T-helper 1 cell treated with Interleukin-12 subunit alpha and Interleukin-12 subunit beta and Interleukin-4 antibody, amounts not matched to agents 30 ng/mL and 1 ng/mL, for 36 hours (primary cell): ENCODE measurements at regions not wholly inside any gene's neighbourhood (a gene's known extent, or its start where the extent isn't known, plus 50 kb on each side); places are given as distances from the start of the nearest gene placed in this dataset.
"Not testable (repeated sequence)": the region's sequence is repeated elsewhere in the genome, so short reads cannot be mapped to it uniquely, and the experiment has no call there.

Source experiments
- intact Hi-C: fragments of 100-400 bp; cut with micrococcal nuclease; formaldehyde crosslinking; loops from one replicate; pipeline ENCODE4 v1.15.1; 2024

GRCh38 chr6:27854421-27854820, 57.8 kb downstream of the OR2B2 start:
- intact Hi-C loops, result no loop called here

GRCh38 chr6:27851440-27851839, 60.8 kb downstream of the OR2B2 start:
- intact Hi-C loops, result no loop called here

- intact Hi-C loops, result not testable (repeated sequence)
These were observed 63.2 kb downstream of the OR2B2 start for GRCh38 chr6:27849001-27849400.

- intact Hi-C loops, result no loop called here
These were observed 64.5 kb downstream of the OR2B2 start for GRCh38 chr6:27847706-27848105.

GRCh38 chr6:27840572-27840971, 71.6 kb downstream of the OR2B2 start:
- intact Hi-C loops, result no loop called here

- intact Hi-C loops, result loop anchor here (2.0 to 10.0 kb wide), 5 partner anchors 515 to 1715 kb away; a partner anchor contains a TSS
These were observed 72.3 kb downstream of the OR2B2 start for GRCh38 chr6:27839626-27840475.

- intact Hi-C loops, result loop anchor here (1.0 to 10.0 kb wide), 14 partner anchors 26 to 1807 kb away; a partner anchor contains a TSS
These were observed 73.1 kb downstream of the OR2B2 start for GRCh38 chr6:27838945-27839625.

- intact Hi-C loops, result loop anchor here (1.0 to 10.0 kb wide), 14 partner anchors 27 to 1806 kb away; a partner anchor contains a TSS
These were observed 73.9 kb downstream of the OR2B2 start for GRCh38 chr6:27838058-27838944.

GRCh38 chr6:27837625-27838057, 74.6 kb downstream of the OR2B2 start:
- intact Hi-C loops, result loop anchor here (1.0 to 10.0 kb wide), 19 partner anchors 13 to 1805 kb away; a partner anchor contains a TSS

GRCh38 chr6:27836783-27837624, 75.2 kb downstream of the OR2B2 start:
- intact Hi-C loops, result loop anchor here (1.0 to 10.0 kb wide), 9 partner anchors 13 to 1640 kb away; a partner anchor contains a TSS

GRCh38 chr6:27836141-27836782, 75.9 kb downstream of the OR2B2 start:
- intact Hi-C loops, result loop anchor here (5.0 to 10.0 kb wide), 4 partner anchors 519 to 1639 kb away; a partner anchor contains a TSS

- intact Hi-C loops, result loop anchor here (5.0 to 10.0 kb wide), 4 partner anchors 520 to 1638 kb away; a partner anchor contains a TSS
These were observed 77.2 kb downstream of the OR2B2 start for GRCh38 chr6:27834879-27835549.

GRCh38 chr6:27834384-27834783, 77.8 kb downstream of the OR2B2 start:
- intact Hi-C loops, result loop anchor here (10.0 kb wide), 2 partner anchors 520 to 1550 kb away; a partner anchor contains a TSS

- intact Hi-C loops, result loop anchor here (1.0 to 10.0 kb wide), 4 partner anchors 8 to 1547 kb away; a partner anchor contains a TSS
These were observed 80.6 kb downstream of the OR2B2 start for GRCh38 chr6:27831434-27832081.

- intact Hi-C loops, result loop anchor here (1.0 to 10.0 kb wide), 4 partner anchors 8 to 1546 kb away; a partner anchor contains a TSS
These were observed 81.4 kb downstream of the OR2B2 start for GRCh38 chr6:27830600-27831433.

- intact Hi-C loops, result loop anchor here (2.0 to 10.0 kb wide), 3 partner anchors 15 to 1545 kb away; a partner anchor contains a TSS
These were observed 82.0 kb downstream of the OR2B2 start for GRCh38 chr6:27830212-27830599.
